ENCODE measurements at regions not wholly inside any gene's neighbourhood (a gene's known extent, or its start where the extent isn't known, plus 50 kb on each side); places are given as distances from the start of the nearest gene placed in this dataset.

DNA sequence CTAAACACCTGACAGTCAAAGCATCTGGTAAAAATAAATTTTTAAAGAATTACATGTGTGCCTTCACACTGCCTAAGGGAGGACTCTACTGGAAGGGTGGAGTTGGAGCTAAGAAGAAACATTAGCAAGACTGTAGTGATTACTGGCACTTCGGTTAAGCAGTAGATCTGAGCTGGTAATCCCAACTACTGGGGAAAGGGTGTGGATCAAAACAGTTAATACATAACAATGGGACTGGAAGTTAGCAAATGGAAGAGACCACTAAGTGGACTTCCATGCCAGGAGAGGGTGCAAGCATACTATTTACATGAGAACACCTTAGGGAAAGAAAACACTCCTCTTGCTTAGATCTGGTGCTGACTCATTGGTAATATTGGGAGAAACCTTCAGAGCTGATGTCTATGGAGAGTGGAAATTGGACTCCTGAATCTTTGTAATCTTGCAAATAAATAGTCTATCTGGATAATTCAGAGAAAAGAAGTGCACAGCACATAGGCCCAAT, 519.6 kb upstream of the LINC00305 start:
- DNase-seq (ENCODE audit: low spot score), result no peak
- no peaks in the 10 kb centered on the region for H3K9me2 ChIP-seq (ENCODE audit: insufficient read depth, low read length)
- H3K4me2 ChIP-seq (ENCODE audit: low read length), result no peak overlapping the region
- H2AFZ ChIP-seq (ENCODE audit: low read length), result no peak overlapping the region
- CTCF ChIA-PET (ENCODE audit: unreplicated experiment), result no interaction called here
- intact Hi-C loops (cut with micrococcal nuclease; ENCODE audit: unreplicated experiment), result no loop called here
- no peaks in the 10 kb centered on the region for H4K20me1 ChIP-seq (ENCODE audit: insufficient read depth, low read length)
- H3K79me2 ChIP-seq (ENCODE audit: insufficient read depth, low read depth, low read length), result no peaks in the 10 kb centered on the region
- H3K27ac ChIP-seq (ENCODE audit: low read depth, low read length, poor library complexity, severe bottlenecking), result no peak overlapping the region
- peaks cover 3% of the 10 kb centered on the region for H3K4me1 ChIP-seq (ENCODE audit: insufficient read depth, low read length, poor library complexity, severe bottlenecking)
- BruUV-seq (replicated peaks), result no TSS peak
- no peaks in the 10 kb centered on the region for H3K36me3 ChIP-seq (ENCODE audit: insufficient read depth, low read length)
- TF ChIP-seq, protein P1, sequence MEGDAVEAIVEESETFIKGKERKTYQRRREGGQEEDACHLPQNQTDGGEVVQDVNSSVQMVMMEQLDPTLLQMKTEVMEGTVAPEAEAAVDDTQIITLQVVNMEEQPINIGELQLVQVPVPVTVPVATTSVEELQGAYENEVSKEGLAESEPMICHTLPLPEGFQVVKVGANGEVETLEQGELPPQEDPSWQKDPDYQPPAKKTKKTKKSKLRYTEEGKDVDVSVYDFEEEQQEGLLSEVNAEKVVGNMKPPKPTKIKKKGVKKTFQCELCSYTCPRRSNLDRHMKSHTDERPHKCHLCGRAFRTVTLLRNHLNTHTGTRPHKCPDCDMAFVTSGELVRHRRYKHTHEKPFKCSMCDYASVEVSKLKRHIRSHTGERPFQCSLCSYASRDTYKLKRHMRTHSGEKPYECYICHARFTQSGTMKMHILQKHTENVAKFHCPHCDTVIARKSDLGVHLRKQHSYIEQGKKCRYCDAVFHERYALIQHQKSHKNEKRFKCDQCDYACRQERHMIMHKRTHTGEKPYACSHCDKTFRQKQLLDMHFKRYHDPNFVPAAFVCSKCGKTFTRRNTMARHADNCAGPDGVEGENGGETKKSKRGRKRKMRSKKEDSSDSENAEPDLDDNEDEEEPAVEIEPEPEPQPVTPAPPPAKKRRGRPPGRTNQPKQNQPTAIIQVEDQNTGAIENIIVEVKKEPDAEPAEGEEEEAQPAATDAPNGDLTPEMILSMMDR (conservative IDR thresholded peaks at IDR 0.05; ENCODE audit: low read length), result no peak
- no peak for TF ChIP-seq EZH2phosphoT487 (IDR thresholded peaks at IDR 0.05; ENCODE audit: borderline replicate concordance, low read depth, low read length)
- POLR2A ChIA-PET, result interaction anchor here (0.8 to 1.1 kb wide), 2 partner anchors 10 to 27 kb away, joined by 3 to 5 read pairs; no protein-coding TSS in a partner anchor
- H3K4me3 ChIP-seq (ENCODE audit: low read depth, low read length, poor library complexity, severe bottlenecking), result no peak overlapping the region
- H3K9me3 ChIP-seq (ENCODE audit: low read length), result no peaks in the 10 kb centered on the region

- Histone ChIP-seq H3K4me3 (ENCODE audit: low read depth, low read length, poor library complexity, severe bottlenecking) (no peak overlapping the region), H2AFZ (ENCODE audit: low read length) (no peak overlapping the region), H3K79me2 (ENCODE audit: insufficient read depth, low read depth, low read length) (no peaks in the 10 kb centered on the region), H3K4me2 (ENCODE audit: low read length) (no peak overlapping the region), H3K9me2 (ENCODE audit: insufficient read depth, low read length) (no peaks in the 10 kb centered on the region), H3K36me3 (ENCODE audit: insufficient read depth, low read length) (no peaks in the 10 kb centered on the region), H3K27ac (ENCODE audit: low read depth, low read length, poor library complexity, severe bottlenecking) (no peak overlapping the region), H3K9me3 (ENCODE audit: low read length) (no peaks in the 10 kb centered on the region), H4K20me1 (ENCODE audit: insufficient read depth, low read length) (no peaks in the 10 kb centered on the region), H3K4me1 (ENCODE audit: insufficient read depth, low read length, poor library complexity, severe bottlenecking) (peaks cover 21% of the 10 kb centered on the region)
- BruUV-seq (replicated peaks), result no TSS peak
- no peak for TF ChIP-seq EZH2phosphoT487 (IDR thresholded peaks at IDR 0.05; ENCODE audit: borderline replicate concordance, low read depth, low read length)
- TF ChIP-seq, protein P1 (conservative IDR thresholded peaks at IDR 0.05; ENCODE audit: low read length), result no peak
- intact Hi-C loops (cut with micrococcal nuclease; ENCODE audit: unreplicated experiment), result no loop called here
- CTCF ChIA-PET (ENCODE audit: unreplicated experiment), result no interaction called here
- POLR2A ChIA-PET, result interaction anchor here (0.6 kb wide), 1 partner anchor 1352 kb away, joined by 3 read pairs; no protein-coding TSS in a partner anchor
- no peak for DNase-seq (ENCODE audit: low spot score)
These were observed 514.2 kb upstream of the LINC00305 start for GRCh38 chr18:64663086-64663485.

DNA sequence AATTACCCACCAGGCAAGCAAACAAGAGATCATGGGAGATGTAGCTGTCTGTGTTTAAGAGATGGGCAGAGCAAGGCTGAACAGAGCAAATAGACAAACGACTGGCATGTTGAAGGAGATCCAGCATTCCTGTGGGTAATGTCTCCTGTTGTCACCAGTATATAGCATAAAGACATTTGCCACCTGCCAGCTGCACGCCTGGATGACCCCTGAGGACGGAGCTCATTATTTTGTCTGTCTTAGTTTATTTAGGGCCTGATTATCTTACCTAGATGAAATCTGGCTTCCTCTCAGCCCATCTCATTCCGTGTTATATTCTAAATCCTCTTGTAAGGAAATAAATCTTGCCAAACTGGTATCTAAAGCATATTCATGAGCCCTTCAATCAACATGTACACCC, 510.3 kb upstream of the LINC00305 start:
- ChIA-PET POLR2A (interaction anchor here (0.6 to 1.1 kb wide), 2 partner anchors 20 to 118 kb away, joined by 4 to 5 read pairs; no protein-coding TSS in a partner anchor), CTCF (ENCODE audit: unreplicated experiment) (no interaction called here)
- TF ChIP-seq, protein P1 (conservative IDR thresholded peaks at IDR 0.05; ENCODE audit: low read length), result no peak
- TF ChIP-seq EZH2phosphoT487 (IDR thresholded peaks at IDR 0.05; ENCODE audit: borderline replicate concordance, low read depth, low read length), result no peak
- no TSS peak for BruUV-seq (replicated peaks)
- Histone ChIP-seq H3K4me3 (ENCODE audit: low read depth, low read length, poor library complexity, severe bottlenecking) (no peak overlapping the region), H4K20me1 (ENCODE audit: insufficient read depth, low read length) (no peaks in the 10 kb centered on the region), H3K27ac (ENCODE audit: low read depth, low read length, poor library complexity, severe bottlenecking) (no peak overlapping the region), H3K9me3 (ENCODE audit: low read length) (no peaks in the 10 kb centered on the region), H3K79me2 (ENCODE audit: insufficient read depth, low read depth, low read length) (no peaks in the 10 kb centered on the region), H2AFZ (ENCODE audit: low read length) (peak overlapping the region; percentile 76), H3K9me2 (ENCODE audit: insufficient read depth, low read length) (no peaks in the 10 kb centered on the region), H3K36me3 (ENCODE audit: insufficient read depth, low read length) (no peaks in the 10 kb centered on the region), H3K4me2 (ENCODE audit: low read length) (peak overlapping the region; percentile 24; the same call in 1 of the 2 replicates), H3K4me1 (ENCODE audit: insufficient read depth, low read length, poor library complexity, severe bottlenecking) (peaks cover 18% of the 10 kb centered on the region)
- intact Hi-C loops (cut with micrococcal nuclease; ENCODE audit: unreplicated experiment), result no loop called here
- peak; percentile 8 for DNase-seq (ENCODE audit: low spot score)
